A549 (cell line): ENCODE measurements at regions not wholly inside any gene's neighbourhood (a gene's known extent, or its start where the extent isn't known, plus 50 kb on each side); places are given as distances from the start of the nearest gene placed in this dataset.

Source experiments
- ATAC-seq, 2 experiments: fragments of 200-7000 bp in 1 of 2; fragments of >200 bp in 1 of 2; cut with Nextera tagmentation in 1 of 2; cut with Tn5 transposase in 1 of 2; 3 replicates each; pipeline versions ENCODE4 v1.8.0 to v1.9.1; 2018 to 2020; ENCODE audit warnings: mild to moderate bottlenecking in 1 of 2, moderate library complexity in 1 of 2
- CTCF ChIA-PET: fragments of 300-600 bp; sonication (Branson Sonifier 250); formaldehyde crosslinking; extraction: SDS; loops from one replicate; lab custom pipeline; 2021; ENCODE audit warnings: antibody characterized with exemption, inconsistent platforms; lab: Yijun Ruan, JAX
- POLR2A ChIA-PET: fragments of 350-600 bp; formaldehyde crosslinking; extraction: SDS; loops from one replicate; lab custom pipeline; 2021; ENCODE audit warnings: antibody characterized with exemption, inconsistent platforms; lab: Yijun Ruan, JAX
- DNase-seq, 2 experiments: peaks; one replicate each; pipeline versions ENCODE4 v3.0.0 to v3.0.0-alpha.2; 2011 to 2016; ENCODE audit warnings: low read depth in 1 of 2, low spot score in 1 of 2
- FAIRE-seq: peaks from 2 replicates; lab custom pipeline; 2011; peaks lifted over from hg19 to GRCh38; lab: Jason Lieb, UNC
- H3K27ac ChIP-seq, 2 experiments: fragments of >200 bp; sonication (Bioruptor Twin); formaldehyde crosslinking; 3 replicates each; pipeline ENCODE4 v1.5.1; 2016 to 2017
- H3K4me1 ChIP-seq: fragments of >200 bp; sonication (Bioruptor Twin); formaldehyde crosslinking; 3 replicates; pipeline ENCODE4 v1.6.1; 2016
- H3K4me2 ChIP-seq: fragments of >200 bp; sonication (Bioruptor Twin); formaldehyde crosslinking; 3 replicates; pipeline ENCODE4 v1.6.1; 2016
- H3K4me3 ChIP-seq: fragments of >200 bp; sonication (Bioruptor Twin); formaldehyde crosslinking; 3 replicates; pipeline ENCODE4 v1.5.1; 2016
- H3K9me3 ChIP-seq: fragments of >200 bp; sonication (Bioruptor Twin); formaldehyde crosslinking; 3 replicates; pipeline ENCODE4 v1.6.1; 2016
- CEBPB ChIP-seq, 2 experiments: fragments of >200 bp in 1 of 2; sonication (Bioruptor Twin) in 1 of 2; formaldehyde crosslinking in 1 of 2; IDR thresholded peaks; 2 replicates each; pipeline ENCODE4 v1.6.1; 2012 to 2016
- EHF ChIP-seq: fragments of 250-450 bp; sonication (Bioruptor Pico); IDR thresholded peaks from 2 replicates; pipeline ENCODE4 v1.5.0; 2020; ENCODE audit warnings: mild to moderate bottlenecking
- HOXA7 ChIP-seq: fragments of 250-450 bp; sonication (Bioruptor Pico); IDR thresholded peaks from 2 replicates; pipeline ENCODE4 v1.5.0; 2020; ENCODE audit warnings: mild to moderate bottlenecking, moderate library complexity
- HOXB13 ChIP-seq: fragments of 250-450 bp; sonication (Bioruptor Pico); IDR thresholded peaks from 2 replicates; pipeline ENCODE4 v1.5.0; 2020; ENCODE audit warnings: low read depth, mild to moderate bottlenecking, moderate library complexity
- JUN ChIP-seq, 2 experiments: fragments of >200 bp; sonication (Bioruptor Twin); formaldehyde crosslinking; IDR thresholded peaks; 2 replicates in 1 of 2; 3 replicates in 1 of 2; pipeline ENCODE4 v1.6.1; 2016 to 2017
- JUNB ChIP-seq: fragments of >200 bp; sonication (Bioruptor Twin); formaldehyde crosslinking; IDR thresholded peaks from 2 replicates; pipeline ENCODE4 v1.6.1; 2016
- MAFK ChIP-seq: fragments of 450-650 bp; IDR thresholded peaks from 2 replicates; pipeline ENCODE4 v1.6.1; 2014; ENCODE audit not compliant: partially characterized antibody
- MAX ChIP-seq: IDR thresholded peaks from 2 replicates; pipeline ENCODE4 v1.6.1; 2012
- POLR2AphosphoS2 ChIP-seq: conservative IDR thresholded peaks from 2 replicates; pipeline ENCODE4 v1.6.1; 2012; ENCODE audit warnings: low read length, improper control_type of control experiment, inconsistent platforms
- REST ChIP-seq: fragments of 200-600 bp; sonication (generic); IDR thresholded peaks from 2 replicates; pipeline ENCODE4 v1.6.1; 2016; ENCODE audit warnings: antibody characterized with exemption, mild to moderate bottlenecking, moderate library complexity
- RFX5 ChIP-seq: fragments of 450-650 bp; IDR thresholded peaks from 2 replicates; pipeline ENCODE4 v1.7.1; 2014; ENCODE audit warnings: antibody characterized with exemption, mild to moderate bottlenecking, moderate library complexity
- SREBF2 ChIP-seq: fragments of 450-650 bp; IDR thresholded peaks from 2 replicates; pipeline ENCODE4 v1.6.1; 2014; ENCODE audit warnings: mild to moderate bottlenecking, moderate library complexity
- TFCP2L1 ChIP-seq: fragments of 250-450 bp; sonication (Bioruptor Pico); IDR thresholded peaks from 2 replicates; pipeline ENCODE4 v1.5.0; 2021; ENCODE audit warnings: mild to moderate bottlenecking
- ZC3H11A ChIP-seq: fragments of 450-650 bp; IDR thresholded peaks from 2 replicates; pipeline ENCODE4 v1.6.1; 2014; ENCODE audit warnings: antibody characterized with exemption, mild to moderate bottlenecking
- WGBS: methylation state at CpG from one replicate; pipeline ENCODE4 v1.1.6; 2017; ENCODE audit errors: missing lambda C conversion rate; 5-methylcytosine and 5-hydroxymethylcytosine counted together
- TF ChIP-seq, protein P1 (sequence below): fragments of 250-450 bp; sonication (Bioruptor Pico); IDR thresholded peaks from 2 replicates; pipeline ENCODE4 v1.5.0; 2021; ENCODE audit warnings: mild to moderate bottlenecking, moderate library complexity, borderline replicate concordance
- TF ChIP-seq, protein P2 (sequence below): fragments of >200 bp; sonication (Bioruptor Twin); formaldehyde crosslinking; IDR thresholded peaks from 3 replicates; pipeline ENCODE4 v1.6.1; 2016

GRCh38 chr1:4018466-4019146 lies 118.5 kb upstream of the C1orf174 start:
- FAIRE-seq (no peak), ATAC-seq (peak in 1 of 2 experiments; percentile 20; a peak in 1 of 6 replicates), DNase-seq (no peak)
- ChIA-PET POLR2A (no interaction called here), CTCF (no interaction called here)
- WGBS, result 38% methylated on average over 11 of the region's 25 CpGs
- TF ChIP-seq ZC3H11A, result no peak
- TF ChIP-seq, protein P1, sequence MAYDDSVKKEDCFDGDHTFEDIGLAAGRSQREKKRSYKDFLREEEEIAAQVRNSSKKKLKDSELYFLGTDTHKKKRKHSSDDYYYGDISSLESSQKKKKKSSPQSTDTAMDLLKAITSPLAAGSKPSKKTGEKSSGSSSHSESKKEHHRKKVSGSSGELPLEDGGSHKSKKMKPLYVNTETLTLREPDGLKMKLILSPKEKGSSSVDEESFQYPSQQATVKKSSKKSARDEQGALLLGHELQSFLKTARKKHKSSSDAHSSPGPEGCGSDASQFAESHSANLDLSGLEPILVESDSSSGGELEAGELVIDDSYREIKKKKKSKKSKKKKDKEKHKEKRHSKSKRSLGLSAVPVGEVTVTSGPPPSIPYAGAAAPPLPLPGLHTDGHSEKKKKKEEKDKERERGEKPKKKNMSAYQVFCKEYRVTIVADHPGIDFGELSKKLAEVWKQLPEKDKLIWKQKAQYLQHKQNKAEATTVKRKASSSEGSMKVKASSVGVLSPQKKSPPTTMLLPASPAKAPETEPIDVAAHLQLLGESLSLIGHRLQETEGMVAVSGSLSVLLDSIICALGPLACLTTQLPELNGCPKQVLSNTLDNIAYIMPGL (CRISPR knock-in tag), result no peak
- TF ChIP-seq REST, result no peak
- Histone ChIP-seq H3K27ac (no peak overlapping the region), H3K4me2 (no peak overlapping the region), H3K4me1 (no peaks in the 10 kb centered on the region), H3K9me3 (no peaks in the 10 kb centered on the region), H3K4me3 (no peak overlapping the region)

DNA sequence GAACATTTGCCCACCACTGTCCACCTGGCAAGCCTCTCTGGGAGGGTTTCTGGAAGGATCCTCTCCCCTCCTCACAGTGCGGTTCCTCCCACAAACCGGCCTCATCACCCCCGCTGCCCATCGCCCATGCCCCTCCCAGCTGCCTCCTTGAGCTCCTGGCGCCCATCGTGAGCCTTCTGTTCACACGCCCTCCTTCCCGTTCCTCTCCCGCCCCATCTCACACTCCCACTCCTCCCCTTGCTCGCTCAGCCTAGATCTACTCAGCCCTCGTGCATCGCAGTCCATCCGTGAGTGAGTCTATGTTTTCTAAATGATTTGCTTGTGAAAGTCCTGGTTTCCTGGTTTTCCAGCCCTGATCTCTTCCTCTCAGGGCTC lies 119.1 kb upstream of the C1orf174 start:
- ATAC-seq (no peak), FAIRE-seq (no peak), DNase-seq (no peak)
- TF ChIP-seq SREBF2, result no peak
- TF ChIP-seq MAFK, result no peak
- no peak for TF ChIP-seq RFX5
- no peak for TF ChIP-seq JUN (IDR thresholded peaks at IDR 0.05)
- TF ChIP-seq EHF, result no peak
- TF ChIP-seq CEBPB (IDR thresholded peaks at IDR 0.05), result no peak
- no peak for TF ChIP-seq HOXB13 (CRISPR knock-in tag)
- TF ChIP-seq MAX, result no peak
- no peak for TF ChIP-seq TFCP2L1 (CRISPR knock-in tag)
- TF ChIP-seq HOXA7 (CRISPR knock-in tag), result no peak
- TF ChIP-seq JUNB, result no peak
- TF ChIP-seq, protein P2, sequence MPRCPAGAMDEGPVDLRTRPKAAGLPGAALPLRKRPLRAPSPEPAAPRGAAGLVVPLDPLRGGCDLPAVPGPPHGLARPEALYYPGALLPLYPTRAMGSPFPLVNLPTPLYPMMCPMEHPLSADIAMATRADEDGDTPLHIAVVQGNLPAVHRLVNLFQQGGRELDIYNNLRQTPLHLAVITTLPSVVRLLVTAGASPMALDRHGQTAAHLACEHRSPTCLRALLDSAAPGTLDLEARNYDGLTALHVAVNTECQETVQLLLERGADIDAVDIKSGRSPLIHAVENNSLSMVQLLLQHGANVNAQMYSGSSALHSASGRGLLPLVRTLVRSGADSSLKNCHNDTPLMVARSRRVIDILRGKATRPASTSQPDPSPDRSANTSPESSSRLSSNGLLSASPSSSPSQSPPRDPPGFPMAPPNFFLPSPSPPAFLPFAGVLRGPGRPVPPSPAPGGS, result no peak
- no peak for TF ChIP-seq POLR2AphosphoS2
- H3K4me2 ChIP-seq, result no peak overlapping the region
- no peaks in the 10 kb centered on the region for H3K4me1 ChIP-seq
- ChIA-PET CTCF (no interaction called here), POLR2A (no interaction called here)
- no peak overlapping the region for H3K27ac ChIP-seq
- 26% methylated on average over 8 of the region's 13 CpGs for WGBS
- H3K9me3 ChIP-seq, result no peaks in the 10 kb centered on the region
- no peak overlapping the region for H3K4me3 ChIP-seq
